ENCODE measurements at regions not wholly inside any gene's neighbourhood (a gene's known extent, or its start where the extent isn't known, plus 50 kb on each side); places are given as distances from the start of the nearest gene placed in this dataset.

DNA sequence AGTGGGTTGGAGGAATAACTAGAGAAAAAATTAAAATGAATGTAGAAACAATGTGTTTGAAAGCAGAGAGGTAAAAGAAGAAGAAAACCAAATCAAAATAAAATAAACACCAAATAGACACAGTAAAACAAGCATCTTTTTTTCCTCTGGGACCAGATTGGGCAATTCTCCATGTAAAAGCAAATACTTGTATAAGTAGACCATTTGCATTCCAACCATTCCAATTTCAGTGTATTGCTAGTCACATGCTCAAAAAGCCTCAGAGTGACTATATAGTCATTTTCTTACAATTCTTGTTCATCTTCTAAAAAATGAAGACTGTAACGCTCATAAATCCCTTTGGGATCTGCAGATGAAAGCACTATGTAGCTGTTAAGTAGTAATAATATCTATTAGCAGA, 969.5 kb downstream of the PCDH18 start:
- no peak for DNase-seq

DNA sequence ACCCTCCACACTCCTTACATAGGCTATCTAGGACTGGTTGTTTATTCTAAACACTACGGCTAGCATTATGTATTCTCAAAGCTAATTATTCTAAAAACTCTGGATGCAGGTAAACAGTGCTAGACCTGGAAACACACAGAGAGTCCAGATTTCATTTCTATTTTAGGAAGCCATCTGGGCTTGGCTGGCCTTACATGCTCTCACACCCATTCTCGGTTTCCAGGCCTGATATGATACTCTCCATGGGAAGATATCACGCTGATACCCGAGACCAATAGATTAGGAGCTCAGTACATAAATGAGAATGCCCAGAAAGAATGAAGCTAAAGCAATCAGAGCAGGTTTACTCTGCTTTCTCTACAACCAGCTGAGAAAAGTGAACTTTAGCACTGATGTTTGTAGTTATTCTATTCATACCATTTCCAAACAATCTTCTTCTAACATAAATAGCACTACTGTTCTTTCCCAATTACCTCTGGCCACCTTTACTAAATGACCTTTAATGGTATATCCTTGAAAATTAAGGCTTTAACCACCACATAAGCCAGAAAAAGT, 973.3 kb downstream of the PCDH18 start:
- no peak for DNase-seq

DNA sequence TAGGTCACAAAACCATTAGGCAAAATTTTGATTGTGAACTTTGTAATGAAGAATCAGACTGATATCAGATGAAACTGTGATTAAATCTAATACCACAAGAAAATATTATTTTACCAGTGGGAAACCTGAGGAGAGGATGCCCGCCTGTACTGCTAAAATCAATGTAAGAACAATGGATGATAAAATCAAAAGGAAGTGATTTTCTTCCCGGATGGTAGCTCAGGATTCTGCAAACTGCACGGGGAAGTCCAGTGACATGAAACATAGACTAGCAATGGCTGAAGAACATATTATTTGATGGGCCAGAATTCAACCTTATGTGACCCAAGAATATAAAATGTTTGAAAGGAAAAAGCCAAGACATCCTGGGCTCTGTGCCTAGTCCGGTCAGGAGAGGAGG, 974.9 kb downstream of the PCDH18 start:
- no peak for DNase-seq

DNA sequence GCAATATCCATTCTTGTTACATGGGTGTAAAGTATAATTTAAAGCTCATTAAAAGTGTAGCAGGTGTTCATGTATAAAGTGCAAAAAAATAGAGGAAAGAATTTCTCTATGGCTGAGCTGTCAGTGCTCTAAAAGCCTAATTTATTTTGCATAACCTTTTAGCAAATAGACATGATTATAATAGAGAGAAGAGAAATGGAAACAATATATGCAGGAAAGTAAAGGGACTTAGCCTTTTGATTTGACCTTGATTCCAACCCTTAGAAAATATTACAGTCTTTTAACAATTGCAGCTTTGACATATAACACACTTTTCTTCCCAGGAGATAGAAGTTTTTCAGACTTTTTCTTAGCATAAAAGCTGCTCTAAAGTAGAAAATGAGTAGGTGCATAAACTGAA, 978.3 kb downstream of the PCDH18 start:
- DNase-seq, result no peak

DNA sequence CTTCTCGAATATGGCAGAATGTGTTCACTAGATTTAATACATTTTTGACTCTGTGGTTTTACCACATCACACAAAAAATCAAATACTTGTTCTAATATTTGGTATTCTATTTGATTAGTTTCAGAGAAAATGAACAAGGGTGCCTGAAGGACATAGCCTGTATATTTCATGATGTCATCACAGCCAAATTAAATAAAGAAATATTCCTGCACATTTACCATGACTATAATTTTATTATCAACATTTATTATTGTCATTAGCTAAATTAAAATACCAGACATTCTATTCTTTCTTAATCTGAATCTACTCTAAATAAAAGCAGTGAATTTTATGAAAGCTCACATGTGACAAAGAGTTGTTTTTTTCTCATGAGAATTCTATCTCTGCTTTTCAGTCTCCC, 980.5 kb downstream of the PCDH18 start:
- DNase-seq, result no peak

DNA sequence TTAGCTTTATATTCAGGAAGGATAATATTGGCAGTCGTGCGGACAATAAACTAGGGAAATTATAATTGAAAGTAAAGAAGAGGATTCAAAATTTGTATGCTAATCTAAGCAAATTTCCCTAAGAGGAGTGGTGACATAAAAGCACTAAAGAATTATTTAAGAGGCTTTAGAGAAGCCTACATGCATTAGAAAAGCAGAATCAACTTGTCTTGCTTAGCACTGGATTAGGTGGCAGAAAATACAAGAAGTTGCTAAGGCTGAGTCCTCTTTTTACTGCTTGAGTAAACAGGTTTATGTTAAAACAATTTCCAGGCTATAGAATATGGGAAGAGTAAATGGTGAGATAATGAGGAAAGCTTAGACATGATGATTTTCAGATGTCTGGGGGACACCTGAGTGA, 991.5 kb downstream of the PCDH18 start:
- DNase-seq, result no peak

DNA sequence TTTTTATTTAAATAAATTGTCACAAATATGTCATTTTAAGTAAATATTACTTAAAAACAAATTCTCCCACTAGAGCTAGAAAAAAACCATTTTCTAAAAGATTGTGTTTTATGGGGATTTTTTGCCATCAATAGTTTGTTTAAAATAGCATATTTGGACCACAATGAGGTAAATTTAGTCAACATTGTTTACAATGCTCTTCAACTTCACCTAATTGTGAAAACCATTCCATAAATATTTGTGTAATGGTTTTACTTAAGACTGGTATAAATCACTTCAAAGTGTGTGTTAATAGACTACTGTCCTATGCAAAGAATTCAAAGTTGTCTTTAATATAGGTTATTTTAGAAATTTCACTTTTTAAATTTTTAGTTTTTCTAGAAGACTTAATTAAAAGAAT, 1004.2 kb downstream of the PCDH18 start:
- DNase-seq, result no peak

DNA sequence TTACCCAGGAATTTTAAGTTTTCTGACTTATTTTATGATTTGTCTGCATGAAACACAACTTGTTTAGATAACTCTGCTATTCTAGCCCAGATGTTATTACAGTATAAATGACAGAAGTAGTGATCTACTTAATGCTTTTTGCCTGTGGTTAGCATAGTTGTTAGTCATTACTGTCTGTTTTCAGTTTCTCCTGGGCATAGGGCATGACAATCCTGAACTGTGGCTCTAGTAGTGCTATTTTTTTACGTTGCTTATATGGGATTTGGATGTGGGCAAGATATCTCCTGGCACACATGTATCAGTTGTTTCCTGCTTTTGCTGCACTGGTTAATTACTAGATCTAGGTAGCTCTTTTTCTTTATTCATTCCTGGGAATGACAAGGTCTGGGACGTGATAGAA, 1005.8 kb downstream of the PCDH18 start:
- no peak for DNase-seq

DNA sequence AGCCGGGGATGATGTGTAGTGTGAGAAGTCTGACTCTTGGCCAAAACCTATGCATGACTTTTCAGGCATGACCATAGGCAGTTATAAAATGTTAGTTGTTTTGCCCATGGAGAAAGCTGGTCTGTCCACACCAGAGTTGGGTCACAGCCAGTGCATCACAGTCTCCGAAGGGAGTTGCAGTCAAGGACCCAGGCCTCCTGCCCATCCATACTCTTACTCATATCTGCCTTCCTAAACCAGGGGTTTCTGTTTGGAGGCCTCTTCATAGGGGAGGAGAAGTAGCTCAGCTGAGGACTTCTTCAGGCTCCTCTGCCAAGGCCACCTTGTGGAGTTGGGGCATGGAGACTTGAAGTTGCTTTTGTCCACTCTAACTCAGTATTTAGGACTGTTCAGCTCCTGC, 1008.3 kb downstream of the PCDH18 start:
- DNase-seq, result no peak

DNA sequence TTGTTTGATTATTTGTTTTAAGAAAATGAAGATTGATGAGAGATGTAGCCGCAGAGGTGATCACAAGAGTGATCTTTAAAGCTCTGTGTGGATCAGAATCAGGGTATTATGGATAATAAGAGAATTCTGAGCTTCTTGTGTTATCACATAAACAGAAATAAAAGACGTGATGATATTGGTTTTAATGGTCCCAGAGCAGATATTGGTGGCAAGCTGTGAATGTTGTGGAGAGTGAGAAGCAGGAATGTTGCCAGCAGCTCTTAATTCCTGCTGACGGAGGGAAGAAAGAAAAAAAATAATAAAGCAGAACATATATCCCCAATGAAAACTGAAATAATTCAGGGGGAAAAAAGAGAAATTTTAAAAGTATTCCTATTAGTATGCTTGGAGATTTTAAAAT, 1015.9 kb downstream of the PCDH18 start:
- no peak for DNase-seq

DNA sequence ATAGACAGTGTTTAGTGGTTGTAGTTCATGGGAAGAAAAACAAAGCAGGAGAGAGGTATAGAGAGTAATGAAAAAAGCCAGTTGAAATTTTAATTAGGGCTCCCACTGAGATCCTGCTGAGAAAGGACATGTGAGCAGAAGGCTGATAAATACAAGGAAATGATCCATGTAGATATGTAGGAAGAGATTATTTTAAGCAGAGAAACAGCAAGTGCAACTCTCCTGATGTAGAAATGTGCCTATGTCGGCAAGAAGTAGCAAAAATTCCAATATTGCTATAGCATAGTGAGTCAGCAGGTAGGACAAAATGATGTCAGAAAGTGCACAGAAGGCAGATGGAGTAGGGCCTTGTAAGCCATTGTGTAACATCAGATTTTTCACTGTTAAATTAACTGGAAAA, 1027.3 kb downstream of the PCDH18 start:
- no peak for DNase-seq

DNA sequence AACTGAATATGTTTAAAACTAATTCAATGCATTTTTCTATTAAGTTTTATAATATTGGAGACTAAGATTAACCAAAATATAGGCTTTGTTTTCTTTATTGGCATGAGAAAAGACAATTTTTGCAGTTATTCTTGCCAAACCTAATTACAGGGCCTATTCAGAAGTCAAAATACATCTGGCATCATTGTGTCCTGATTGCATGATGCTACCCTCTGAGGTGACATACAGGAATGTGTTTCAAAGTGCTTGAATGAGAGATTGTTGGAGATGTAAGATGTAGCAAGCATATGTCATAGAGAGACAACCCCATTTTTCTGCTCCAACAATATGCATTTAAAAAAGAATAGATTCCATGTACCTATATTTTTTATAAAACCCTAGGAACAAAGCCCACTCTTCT, 1036.4 kb downstream of the PCDH18 start:
- DNase-seq, result no peak

DNA sequence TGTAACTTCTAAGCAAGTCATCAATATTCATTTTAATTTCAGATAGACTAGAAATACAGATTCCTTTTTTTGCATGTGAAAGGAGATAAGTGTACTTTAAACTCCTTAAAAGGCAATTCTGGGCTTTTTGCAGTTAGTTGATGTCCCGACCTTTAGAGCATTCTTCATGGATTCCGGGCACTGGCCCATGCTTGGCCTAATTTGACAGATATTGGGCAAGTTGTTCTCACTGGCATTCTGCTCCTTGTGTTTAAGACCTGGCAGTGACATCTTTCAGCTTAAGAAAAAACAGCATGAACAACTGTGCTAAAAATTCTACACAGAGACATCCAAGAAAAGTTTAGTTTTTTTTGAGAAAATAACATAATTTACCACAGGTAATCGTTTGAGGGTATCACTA, 1037.2 kb downstream of the PCDH18 start:
- DNase-seq, result peak in 13 of 51 donors; percentile 1 to 9 (median 4)

DNA sequence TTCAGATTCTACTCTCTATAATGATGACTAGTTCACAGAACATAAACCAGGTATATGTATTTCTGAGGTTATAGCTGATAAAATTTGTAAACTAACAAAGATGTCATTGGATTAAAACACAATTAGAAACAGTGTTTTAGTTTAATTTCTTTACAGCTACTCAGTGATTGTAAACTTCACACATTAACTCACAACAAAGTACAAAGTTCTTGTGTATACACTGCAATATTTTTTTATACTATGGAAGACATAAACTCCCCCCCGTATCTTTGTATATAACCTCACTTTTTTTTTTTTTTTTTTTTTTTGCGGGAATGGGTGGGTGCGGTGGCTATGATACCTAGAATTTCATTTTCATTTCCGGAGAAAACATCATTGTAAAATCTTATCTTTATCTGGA, 1043.2 kb downstream of the PCDH18 start:
- no peak for DNase-seq

DNA sequence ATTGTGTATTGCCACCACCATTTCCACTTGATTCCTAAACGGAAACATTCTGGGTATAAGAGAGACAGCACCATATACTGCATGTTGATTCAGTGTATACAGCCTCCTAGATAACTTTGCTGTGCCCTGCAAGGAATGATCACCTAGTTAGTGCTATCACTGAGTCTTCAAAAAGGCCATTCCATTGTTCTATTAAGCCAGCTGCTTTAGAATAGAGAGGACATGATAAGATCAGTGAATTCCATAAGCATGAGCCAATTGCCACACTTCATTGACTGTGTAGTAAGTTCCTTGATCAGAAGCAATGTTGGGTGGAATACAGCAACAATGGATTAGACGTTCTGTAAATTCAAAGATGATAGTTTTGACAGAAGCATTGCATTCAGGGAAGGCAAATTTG, 1047.3 kb downstream of the PCDH18 start:
- DNase-seq, result no peak

DNA sequence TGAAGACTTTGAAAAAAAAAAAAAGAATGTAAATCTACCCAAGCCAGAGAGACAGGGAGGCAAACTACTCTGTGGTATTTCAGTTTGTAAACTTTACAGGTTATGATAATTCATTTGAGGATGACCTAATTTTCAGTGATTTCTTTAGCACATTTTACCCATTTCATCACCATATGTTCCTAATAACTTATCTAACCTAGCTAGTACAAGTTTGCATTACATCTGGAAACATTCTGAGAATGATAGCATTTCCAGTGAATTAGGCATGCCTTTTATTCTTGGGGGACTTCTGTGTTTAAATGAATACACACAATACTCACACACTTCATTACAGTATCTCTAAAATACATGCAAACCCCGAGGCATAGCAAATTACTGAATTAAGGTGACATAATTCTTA, 1055.5 kb downstream of the PCDH18 start:
- DNase-seq, result no peak

DNA sequence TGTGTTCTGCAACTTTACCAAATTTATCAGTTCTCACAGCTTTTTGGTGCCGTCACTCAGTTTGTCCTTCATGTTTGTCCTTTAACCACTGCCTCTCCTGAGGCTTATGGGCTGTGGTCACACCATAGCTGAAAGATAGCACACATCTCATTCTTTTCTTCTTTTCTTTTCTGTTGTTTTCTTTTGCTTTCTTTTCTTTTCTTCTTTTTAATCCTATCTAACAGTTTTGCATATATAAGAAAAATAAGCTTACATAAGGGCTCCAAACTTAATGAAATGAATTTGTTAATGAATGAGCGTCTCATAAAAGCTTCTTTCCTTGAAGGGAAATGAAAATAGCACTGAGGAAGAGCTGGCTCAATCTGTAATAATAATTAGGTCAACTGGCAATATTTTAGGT, 1061.2 kb downstream of the PCDH18 start:
- DNase-seq, result no peak

DNA sequence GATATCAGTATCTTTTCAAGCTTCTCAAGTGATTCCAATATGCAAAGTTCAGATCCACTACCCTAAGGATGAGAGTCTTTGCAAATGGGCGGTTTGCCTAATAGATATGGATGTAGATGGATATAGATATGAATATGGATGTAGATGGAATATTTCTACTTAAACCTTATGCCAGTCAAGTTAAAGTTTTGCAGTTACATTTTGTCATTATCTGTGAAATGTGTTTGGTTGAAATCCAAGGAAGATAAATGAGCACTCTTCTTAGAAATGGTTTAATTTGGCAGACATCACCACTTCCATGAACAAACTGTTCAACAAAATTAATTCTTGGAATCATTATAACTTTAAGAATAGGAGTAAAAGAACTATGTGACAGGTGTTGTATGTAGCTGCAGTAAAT, 1066.6 kb downstream of the PCDH18 start:
- no peak for DNase-seq

DNA sequence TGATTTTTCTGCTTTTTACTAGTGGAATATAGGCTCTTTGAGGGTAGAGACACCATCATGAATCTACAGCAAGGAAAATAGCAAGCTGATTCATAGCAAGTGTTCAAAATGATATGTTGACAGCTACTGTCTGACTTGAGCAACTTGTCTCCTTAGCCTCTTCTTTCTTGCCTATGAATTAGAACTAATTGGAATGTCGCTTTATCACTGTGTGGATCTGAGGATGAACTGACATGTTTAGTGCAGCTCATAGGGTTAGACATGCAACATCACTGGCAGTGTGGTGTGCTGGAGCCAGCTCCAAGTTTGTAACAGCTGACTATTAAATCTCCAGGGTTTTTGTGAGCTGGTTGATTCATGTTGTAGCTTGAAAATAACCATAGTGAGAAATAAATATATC, 1068.4 kb downstream of the PCDH18 start:
- no peak for DNase-seq

DNA sequence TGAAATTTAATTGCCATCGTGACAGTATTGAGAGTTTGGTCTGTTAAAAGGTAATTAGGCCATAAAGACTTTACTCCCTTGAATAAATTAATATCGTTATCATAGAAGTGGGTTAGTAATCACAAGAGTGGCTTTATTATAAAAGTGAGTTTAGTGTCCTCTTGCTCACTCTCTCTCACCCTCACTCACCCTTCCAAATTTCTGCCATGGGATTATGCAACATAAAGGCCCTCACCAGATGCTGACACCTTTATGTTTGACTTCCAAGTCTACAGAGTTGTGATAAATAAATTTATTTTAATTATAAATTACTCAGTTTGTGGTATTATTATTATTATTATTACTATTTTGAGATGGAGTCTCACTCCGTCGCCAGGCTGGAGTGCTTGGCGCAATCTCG, 1070.8 kb downstream of the PCDH18 start:
- no peak for DNase-seq

DNA sequence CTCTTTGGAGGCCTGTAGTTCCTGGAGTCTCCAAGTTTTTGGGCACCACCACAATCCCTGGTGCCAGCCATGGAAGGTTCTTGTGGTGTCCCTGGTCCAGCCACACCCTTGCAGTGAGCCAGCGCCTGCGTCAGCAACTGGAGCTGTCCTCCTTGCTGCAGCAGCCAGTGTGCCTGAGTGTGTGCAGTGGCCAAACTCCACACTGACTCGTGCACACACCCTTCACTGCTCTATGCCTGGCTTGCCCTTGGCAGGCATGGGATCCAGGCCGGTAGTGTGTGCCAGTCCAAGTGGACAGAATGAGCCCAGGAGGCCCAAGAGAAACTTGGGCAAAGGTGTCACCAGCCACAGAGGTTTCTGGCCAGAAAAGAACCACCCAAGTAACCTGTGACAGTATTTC, 1074.0 kb downstream of the PCDH18 start:
- DNase-seq, result no peak

DNA sequence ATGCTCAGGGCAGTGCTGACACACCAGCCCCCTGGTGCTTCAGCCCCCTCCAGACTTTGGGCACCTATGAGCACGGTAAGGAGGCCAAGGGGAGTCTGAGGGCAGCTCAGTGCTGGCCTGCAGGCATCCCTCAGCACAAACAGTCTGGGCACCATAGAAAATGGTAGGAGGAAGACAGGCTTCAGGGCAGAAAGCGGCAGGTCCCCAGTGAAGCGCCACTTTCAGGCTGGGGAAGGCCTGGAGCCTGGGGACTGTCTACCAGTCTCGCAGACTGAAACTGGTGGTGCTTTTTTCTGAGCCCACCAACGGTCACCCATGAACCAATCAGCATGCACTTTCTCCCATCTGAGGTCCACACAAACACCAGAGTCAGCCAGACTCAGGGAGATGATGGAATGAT, 1074.7 kb downstream of the PCDH18 start:
- DNase-seq, result no peak

DNA sequence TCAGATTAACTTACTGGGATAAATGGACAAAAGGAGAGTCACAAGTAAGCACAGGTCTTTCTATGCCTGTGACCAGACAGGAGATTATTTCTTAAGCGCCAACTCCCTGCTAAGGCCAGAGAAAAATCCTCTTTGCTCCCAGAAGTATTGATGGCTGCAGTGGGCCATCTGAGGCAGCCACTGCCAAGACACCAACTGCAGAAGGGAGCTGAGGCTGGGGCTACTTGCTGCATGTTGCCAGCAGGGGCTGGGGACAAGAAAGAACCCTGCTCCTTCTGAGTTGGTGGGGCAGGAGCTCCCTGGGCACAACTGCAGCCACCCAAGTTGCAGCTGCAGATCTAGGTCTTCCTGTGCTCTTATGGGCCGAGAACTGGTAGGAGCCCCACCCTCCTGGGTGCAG, 1075.3 kb downstream of the PCDH18 start:
- no peak for DNase-seq

DNA sequence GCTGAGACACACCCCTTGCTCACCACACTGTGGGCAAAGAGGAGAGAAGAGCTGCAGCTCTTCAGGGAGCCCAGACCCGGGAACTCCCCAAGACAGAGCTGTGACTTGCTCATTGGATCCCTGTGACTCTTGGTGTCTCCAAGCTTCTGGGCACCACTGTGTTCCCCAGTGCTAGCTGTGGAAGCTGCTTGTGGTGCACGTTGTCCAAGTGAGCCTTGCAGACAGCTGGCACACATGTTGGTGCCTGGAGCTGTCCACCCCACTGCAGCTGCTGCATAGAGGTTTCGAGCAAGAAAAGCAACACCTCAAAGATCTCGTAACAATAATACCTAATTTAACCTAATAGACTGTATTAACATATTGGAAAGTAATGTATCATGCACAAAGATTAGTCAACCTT, 1089.3 kb downstream of the PCDH18 start:
- DNase-seq, result no peak

DNA sequence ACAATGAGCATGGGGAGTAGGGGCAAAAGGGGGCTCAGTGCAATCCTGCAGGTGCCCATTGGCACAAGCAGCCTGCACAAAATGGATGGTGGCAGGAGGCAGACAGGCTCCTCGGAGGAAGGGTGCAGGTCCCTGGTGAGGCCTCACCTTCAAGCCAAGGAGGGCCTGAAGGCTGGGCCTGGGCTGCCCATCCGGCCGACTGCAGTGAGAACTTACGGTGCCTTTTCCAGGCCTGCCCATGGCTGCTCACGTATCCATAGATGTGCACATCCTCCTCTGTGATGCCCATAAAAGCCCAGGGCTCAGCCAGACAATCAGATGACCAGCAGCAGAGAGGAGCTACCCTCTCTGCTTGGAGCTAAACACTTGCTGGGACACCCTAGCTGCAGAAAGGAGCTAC, 1089.8 kb downstream of the PCDH18 start:
- DNase-seq, result no peak
